Neutrophil (primary cell): ENCODE measurements at regions not wholly inside any gene's neighbourhood (a gene's known extent, or its start where the extent isn't known, plus 50 kb on each side); places are given as distances from the start of the nearest gene placed in this dataset.
"Not testable (repeated sequence)": the region's sequence is repeated elsewhere in the genome, so short reads cannot be mapped to it uniquely, and the experiment has no call there.

Experiments
- H3K27ac ChIP-seq: fragments of 200-600 bp; sonication (generic); 2 replicates; pipeline ENCODE4 v1.5.1; 2016; ENCODE audit warnings: mild to moderate bottlenecking, moderate library complexity
- H3K27me3 ChIP-seq: fragments of 200-600 bp; sonication (generic); 2 replicates; pipeline ENCODE4 v1.6.0; 2016; ENCODE audit warnings: mild to moderate bottlenecking
- H3K36me3 ChIP-seq: fragments of 200-600 bp; sonication (generic); 2 replicates; pipeline ENCODE4 v1.5.1; 2017
- H3K4me1 ChIP-seq, 2 experiments: fragments of 200-600 bp in 1 of 2; sonication (generic) in 1 of 2; 1 replicate in 1 of 2; 2 replicates in 1 of 2; pipeline versions ENCODE4 v1.5.1 to v1.6.1; 2013 to 2016; ENCODE audit warnings: low read depth in 1 of 2, low read length in 1 of 2, mild to moderate bottlenecking in 1 of 2, moderate library complexity in 1 of 2; ENCODE audit not compliant: control insufficient read depth in 1 of 2, insufficient read depth in 1 of 2
- H3K4me3 ChIP-seq, 2 experiments: fragments of 200-600 bp in 1 of 2; sonication (generic) in 1 of 2; 1 replicate in 1 of 2; 2 replicates in 1 of 2; pipeline ENCODE4 v1.5.1; 2013 to 2016; ENCODE audit warnings: low read depth in 1 of 2, low read length in 1 of 2, mild to moderate bottlenecking in 1 of 2, moderate library complexity in 1 of 2
- H3K9me3 ChIP-seq: fragments of 200-600 bp; sonication (generic); 2 replicates; pipeline ENCODE4 v1.5.1; 2016
- TF ChIP-seq, protein P1 (sequence below): fragments of 200-600 bp; sonication (generic); IDR thresholded peaks from 2 replicates; pipeline ENCODE4 v1.5.1; 2016; ENCODE audit warnings: antibody characterized with exemption

GRCh38 chr1:203405703-203406438 lies 54.9 kb upstream of the FMOD start:
- no peak overlapping the region for H3K27ac ChIP-seq
- TF ChIP-seq, protein P1, sequence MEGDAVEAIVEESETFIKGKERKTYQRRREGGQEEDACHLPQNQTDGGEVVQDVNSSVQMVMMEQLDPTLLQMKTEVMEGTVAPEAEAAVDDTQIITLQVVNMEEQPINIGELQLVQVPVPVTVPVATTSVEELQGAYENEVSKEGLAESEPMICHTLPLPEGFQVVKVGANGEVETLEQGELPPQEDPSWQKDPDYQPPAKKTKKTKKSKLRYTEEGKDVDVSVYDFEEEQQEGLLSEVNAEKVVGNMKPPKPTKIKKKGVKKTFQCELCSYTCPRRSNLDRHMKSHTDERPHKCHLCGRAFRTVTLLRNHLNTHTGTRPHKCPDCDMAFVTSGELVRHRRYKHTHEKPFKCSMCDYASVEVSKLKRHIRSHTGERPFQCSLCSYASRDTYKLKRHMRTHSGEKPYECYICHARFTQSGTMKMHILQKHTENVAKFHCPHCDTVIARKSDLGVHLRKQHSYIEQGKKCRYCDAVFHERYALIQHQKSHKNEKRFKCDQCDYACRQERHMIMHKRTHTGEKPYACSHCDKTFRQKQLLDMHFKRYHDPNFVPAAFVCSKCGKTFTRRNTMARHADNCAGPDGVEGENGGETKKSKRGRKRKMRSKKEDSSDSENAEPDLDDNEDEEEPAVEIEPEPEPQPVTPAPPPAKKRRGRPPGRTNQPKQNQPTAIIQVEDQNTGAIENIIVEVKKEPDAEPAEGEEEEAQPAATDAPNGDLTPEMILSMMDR = no peak
- H3K36me3 ChIP-seq = no peaks in the 10 kb centered on the region
- H3K4me3 ChIP-seq = no peak overlapping the region
- H3K27me3 ChIP-seq = peaks cover 12% of the 10 kb centered on the region
- H3K4me1 ChIP-seq = no peaks in the 10 kb centered on the region
- H3K9me3 ChIP-seq = no peaks in the 10 kb centered on the region

GRCh38 chr1:203406446-203407045 lies 55.6 kb upstream of the FMOD start:
- Histone ChIP-seq H3K27me3 (peaks cover 12% of the 10 kb centered on the region), H3K36me3 (no peaks in the 10 kb centered on the region), H3K4me1 (no peaks in the 10 kb centered on the region), H3K9me3 (no peaks in the 10 kb centered on the region), H3K4me3 (no peak overlapping the region), H3K27ac (no peak overlapping the region)
- TF ChIP-seq, protein P1 = no peak

DNA sequence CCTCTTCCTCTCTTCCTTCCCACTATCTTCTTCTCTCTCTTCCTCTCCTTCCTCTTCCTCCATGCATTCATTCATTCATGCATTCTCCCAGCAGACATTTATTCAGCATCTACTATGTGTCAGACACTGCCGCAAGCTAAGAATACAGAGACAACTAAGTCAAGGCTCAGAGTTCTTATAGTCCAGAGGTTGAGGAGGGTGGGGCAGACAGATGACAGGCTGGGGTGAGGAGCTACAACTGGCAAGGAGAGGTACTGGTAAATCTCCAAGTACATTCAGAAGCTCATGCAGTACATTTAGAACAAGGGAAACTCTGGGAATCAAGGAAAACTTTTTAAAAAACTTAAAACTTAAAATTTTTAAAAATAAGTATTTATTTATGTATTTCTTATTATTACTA lies 56.4 kb upstream of the FMOD start:
- Histone ChIP-seq H3K9me3 (no peaks in the 10 kb centered on the region), H3K36me3 (no peaks in the 10 kb centered on the region), H3K27ac (no peak overlapping the region), H3K4me1 (no peaks in the 10 kb centered on the region), H3K4me3 (no peak overlapping the region), H3K27me3 (peaks cover 12% of the 10 kb centered on the region)
- TF ChIP-seq, protein P1 = no peak

GRCh38 chr1:203408486-203409481 lies 57.9 kb upstream of the FMOD start:
- TF ChIP-seq, protein P1 = no peak
- Histone ChIP-seq H3K36me3 (no peaks in the 10 kb centered on the region), H3K27ac (no peak overlapping the region), H3K9me3 (no peaks in the 10 kb centered on the region), H3K4me1 (no peaks in the 10 kb centered on the region), H3K27me3 (peaks cover 12% of the 10 kb centered on the region), H3K4me3 (no peak overlapping the region)

- Histone ChIP-seq H3K4me3 (no peak overlapping the region), H3K4me1 (no peaks in the 10 kb centered on the region), H3K9me3 (no peaks in the 10 kb centered on the region), H3K36me3 (no peaks in the 10 kb centered on the region), H3K27me3 (peaks cover 12% of the 10 kb centered on the region), H3K27ac (no peak overlapping the region)
- TF ChIP-seq, protein P1 = no peak
Observed at GRCh38 chr1:203410182-203410900, 59.4 kb upstream of the FMOD start.

DNA sequence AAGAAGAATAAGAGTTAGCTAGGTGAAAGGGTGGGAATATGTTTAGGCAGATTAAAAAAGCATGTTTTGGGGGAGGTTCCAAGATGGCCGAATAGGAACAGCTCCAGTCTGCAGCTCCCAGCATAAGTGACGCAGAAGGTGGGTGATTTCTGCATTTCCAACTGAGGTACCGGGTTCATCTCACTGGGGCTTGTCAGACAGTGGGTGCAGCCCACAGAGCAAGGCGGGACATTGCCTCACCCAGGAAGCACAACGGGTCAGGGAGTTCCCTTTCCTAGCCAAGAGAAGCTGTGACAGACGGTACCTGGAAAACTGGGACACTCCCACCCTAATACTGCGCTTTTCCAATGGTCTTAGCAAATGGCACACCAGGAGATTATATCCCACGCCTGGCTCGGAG lies 60.5 kb upstream of the FMOD start:
- H3K9me3 ChIP-seq, H3K4me3 ChIP-seq, H3K4me1 ChIP-seq, H3K36me3 ChIP-seq, H3K27ac ChIP-seq: not testable (repeated sequence)
- H3K27me3 ChIP-seq = peaks cover 12% of the 10 kb centered on the region
